Stimulated activated naive B cell treated with anti-CD40 and anti-IgM and Interleukin-4, amounts not matched to agents 10 μg/mL and 1 μg/mL and 100 μg/mL, for 72 hours (primary cell): ENCODE measurements at regions not wholly inside any gene's neighbourhood (a gene's known extent, or its start where the extent isn't known, plus 50 kb on each side); places are given as distances from the start of the nearest gene placed in this dataset.

Experiments
- ATAC-seq, 2 donors: fragments of 150-1000 bp; cut with Tn5 transposase; replicated peaks; 2 replicates each; pipeline ENCODE4 v1.10.0; 2021; ENCODE audit warnings: moderate library complexity in 1 of 2
- DNase-seq: peaks from one replicate; pipeline ENCODE4 v3.0.0; 2021
- H3K27ac Mint-ChIP-seq: one replicate; pipeline ENCODE4 v1.8.0; 2022; ENCODE audit warnings: mild to moderate bottlenecking, mixed read lengths
- H3K27me3 Mint-ChIP-seq, 2 donors: one replicate each; pipeline ENCODE4 v1.8.0; 2022; ENCODE audit warnings: mixed read lengths in 2 of 2
- H3K36me3 Mint-ChIP-seq, 2 donors: one replicate each; pipeline ENCODE4 v1.8.0; 2022; ENCODE audit warnings: mixed read lengths in 2 of 2, mild to moderate bottlenecking in 1 of 2
- H3K4me1 Mint-ChIP-seq, 2 donors: one replicate each; pipeline ENCODE4 v1.8.0; 2022; ENCODE audit warnings: mixed read lengths in 2 of 2, mild to moderate bottlenecking in 1 of 2
- H3K4me3 Mint-ChIP-seq, 2 donors: one replicate each; pipeline ENCODE4 v1.8.0; 2022; ENCODE audit warnings: mild to moderate bottlenecking in 2 of 2, mixed read lengths in 2 of 2, moderate library complexity in 1 of 2
- H3K9me3 Mint-ChIP-seq, 2 donors: one replicate each; pipeline ENCODE4 v1.8.0; 2022; ENCODE audit warnings: mixed read lengths in 2 of 2, mild to moderate bottlenecking in 1 of 2

DNA sequence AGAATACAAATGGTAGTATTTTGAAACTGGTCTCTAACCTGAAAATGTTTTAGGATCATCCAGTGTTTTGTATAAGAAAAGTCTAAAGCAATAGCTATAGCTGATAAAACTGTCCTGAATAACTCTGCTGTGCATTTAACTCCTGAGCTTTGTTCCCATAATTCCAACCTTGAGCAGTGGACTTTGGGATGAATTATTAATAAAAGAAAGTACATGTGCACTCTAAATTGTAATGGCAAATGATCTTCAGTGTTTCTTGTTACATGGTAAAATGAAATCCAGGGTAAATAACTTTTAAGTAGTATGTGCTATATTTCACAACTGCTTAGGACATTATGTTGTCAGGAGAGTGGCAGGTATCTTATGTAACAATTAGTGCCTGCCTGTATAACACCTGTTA is 345.6 kb downstream of the SLC16A7 start:
- Mint-ChIP-seq H3K4me3 (no peak overlapping the region), H3K27me3 (no peaks in the 10 kb centered on the region), H3K4me1 (no peaks in the 10 kb centered on the region), H3K9me3 (peaks cover 0 to 1% of the 10 kb centered on the region in 2 donors), H3K36me3 (no peaks in the 10 kb centered on the region), H3K27ac (no peak overlapping the region)
- ATAC-seq (no peak), DNase-seq (no peak)

GRCh38 chr12:59944177-59944576 is 348.3 kb downstream of the SLC16A7 start:
- Mint-ChIP-seq H3K4me3 (no peak overlapping the region), H3K27ac (no peak overlapping the region), H3K9me3 (peaks cover 3 to 8% of the 10 kb centered on the region in 2 donors), H3K36me3 (no peaks in the 10 kb centered on the region), H3K4me1 (no peaks in the 10 kb centered on the region), H3K27me3 (no peaks in the 10 kb centered on the region)
- DNase-seq: no peak
- ATAC-seq: no peak

GRCh38 chr12:59946635-59947034 is 350.8 kb downstream of the SLC16A7 start:
- DNase-seq (no peak), ATAC-seq (no peak)
- Mint-ChIP-seq H3K4me3 (no peak overlapping the region), H3K36me3 (no peaks in the 10 kb centered on the region), H3K4me1 (no peaks in the 10 kb centered on the region), H3K27me3 (no peaks in the 10 kb centered on the region), H3K27ac (no peak overlapping the region), H3K9me3 (peaks cover 5 to 11% of the 10 kb centered on the region in 2 donors)

- H3K27me3 Mint-ChIP-seq: no peaks in the 10 kb centered on the region
- DNase-seq (no peak), ATAC-seq (no peak)
- no peaks in the 10 kb centered on the region for H3K36me3 Mint-ChIP-seq
- H3K4me3 Mint-ChIP-seq: no peak overlapping the region
- peaks cover 2 to 4% of the 10 kb centered on the region in 2 donors for H3K9me3 Mint-ChIP-seq
- H3K27ac Mint-ChIP-seq: no peak overlapping the region
- H3K4me1 Mint-ChIP-seq: no peaks in the 10 kb centered on the region
These were observed 367.7 kb downstream of the SLC16A7 start for GRCh38 chr12:59963546-59963945.

GRCh38 chr12:59972905-59973304 is 377.1 kb downstream of the SLC16A7 start:
- DNase-seq: no peak
- H3K27ac Mint-ChIP-seq: no peak overlapping the region

GRCh38 chr12:59973515-59973914 is 377.7 kb downstream of the SLC16A7 start:
- no peaks in the 10 kb centered on the region for H3K27me3 Mint-ChIP-seq
- H3K4me1 Mint-ChIP-seq: no peaks in the 10 kb centered on the region
- DNase-seq (no peak), ATAC-seq (no peak)
- no peak overlapping the region for H3K27ac Mint-ChIP-seq
- H3K4me3 Mint-ChIP-seq: no peak overlapping the region
- H3K36me3 Mint-ChIP-seq: no peaks in the 10 kb centered on the region
- H3K9me3 Mint-ChIP-seq: no peaks in the 10 kb centered on the region

More at GRCh38 chr12:59972905-59973304, 377.1 kb downstream of the SLC16A7 start:
- Mint-ChIP-seq H3K4me1 (no peaks in the 10 kb centered on the region), H3K36me3 (no peaks in the 10 kb centered on the region), H3K9me3 (no peaks in the 10 kb centered on the region), H3K4me3 (no peak overlapping the region), H3K27me3 (no peaks in the 10 kb centered on the region)
- no peak for ATAC-seq

DNA sequence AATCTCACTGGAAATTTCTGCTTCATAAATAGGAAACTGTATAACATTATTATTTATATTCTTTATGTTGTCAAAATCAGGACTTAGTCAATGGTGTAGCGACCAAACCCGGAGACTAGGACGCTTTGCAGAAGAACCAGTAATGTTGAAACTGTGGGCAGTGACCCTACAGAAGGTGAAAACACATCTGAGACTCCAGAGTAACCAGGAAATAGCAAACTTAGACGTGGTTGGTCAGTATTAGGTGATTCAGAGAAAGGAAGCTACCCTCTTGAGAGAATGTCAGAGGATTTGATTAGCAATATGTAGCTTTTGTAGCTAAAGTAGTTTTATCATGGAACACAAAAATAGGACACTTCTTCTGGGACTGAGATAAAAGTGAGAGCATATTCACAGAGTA is 381.9 kb downstream of the SLC16A7 start:
- Mint-ChIP-seq H3K4me3 (no peak overlapping the region), H3K9me3 (no peaks in the 10 kb centered on the region), H3K4me1 (no peaks in the 10 kb centered on the region), H3K36me3 (no peaks in the 10 kb centered on the region), H3K27ac (no peak overlapping the region), H3K27me3 (no peaks in the 10 kb centered on the region)
- ATAC-seq (no peak), DNase-seq (no peak)

DNA sequence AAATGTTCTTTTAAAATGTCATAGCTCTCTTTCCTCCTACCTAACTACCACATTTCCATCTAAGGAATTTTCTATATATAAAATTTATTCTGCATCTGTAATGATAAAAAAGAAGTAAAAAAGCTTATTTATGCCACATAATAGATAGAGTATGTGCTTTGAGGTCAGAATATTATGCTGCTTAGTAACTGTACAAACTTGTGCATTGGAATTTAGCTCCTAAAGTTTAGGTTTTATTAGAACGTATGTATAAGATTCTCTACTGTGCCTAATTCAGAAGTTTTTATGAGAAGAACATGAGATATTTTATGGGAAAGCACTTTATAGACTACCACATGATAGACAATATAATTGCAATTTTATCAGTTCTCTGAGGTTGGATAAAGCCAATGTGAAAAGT is 384.6 kb downstream of the SLC16A7 start:
- DNase-seq (no peak), ATAC-seq (no peak)
- H3K36me3 Mint-ChIP-seq: no peaks in the 10 kb centered on the region
- no peak overlapping the region for H3K27ac Mint-ChIP-seq
- H3K27me3 Mint-ChIP-seq: no peaks in the 10 kb centered on the region
- H3K4me3 Mint-ChIP-seq: no peak overlapping the region
- H3K9me3 Mint-ChIP-seq: peaks cover 0 to 17% of the 10 kb centered on the region in 2 donors
- no peaks in the 10 kb centered on the region for H3K4me1 Mint-ChIP-seq

DNA sequence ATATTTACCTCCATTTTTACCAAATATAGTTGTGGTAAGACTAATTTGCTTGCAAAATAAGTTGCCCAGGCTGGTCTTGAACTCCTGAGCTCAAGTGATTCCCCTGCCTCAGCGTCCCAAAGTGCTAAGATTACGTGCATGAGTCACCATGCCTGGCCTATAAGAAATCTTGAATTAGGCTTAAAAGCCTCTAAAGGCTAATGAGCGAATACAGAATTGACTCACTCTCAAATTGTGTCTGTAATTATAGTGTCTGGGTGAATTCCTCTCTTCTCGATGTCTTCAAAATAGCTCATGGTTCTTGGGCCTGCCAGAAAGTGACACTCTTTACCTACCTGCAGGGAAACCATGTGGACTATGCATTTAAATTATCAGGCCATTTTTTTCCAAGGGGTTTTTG is 403.5 kb downstream of the SLC16A7 start:
- no peaks in the 10 kb centered on the region for H3K36me3 Mint-ChIP-seq
- DNase-seq: no peak
- no peak overlapping the region for H3K4me3 Mint-ChIP-seq
- no peaks in the 10 kb centered on the region for H3K27me3 Mint-ChIP-seq
- H3K9me3 Mint-ChIP-seq: peaks cover 0 to 2% of the 10 kb centered on the region in 2 donors
- H3K27ac Mint-ChIP-seq: no peak overlapping the region
- H3K4me1 Mint-ChIP-seq: no peaks in the 10 kb centered on the region
- ATAC-seq: no peak

GRCh38 chr12:60010486-60010885 is 414.7 kb downstream of the SLC16A7 start:
- Mint-ChIP-seq H3K9me3 (no peaks in the 10 kb centered on the region), H3K4me1 (no peaks in the 10 kb centered on the region), H3K27me3 (no peaks in the 10 kb centered on the region), H3K27ac (no peak overlapping the region), H3K36me3 (no peaks in the 10 kb centered on the region), H3K4me3 (no peak overlapping the region)
- ATAC-seq (no peak), DNase-seq (no peak)

DNA sequence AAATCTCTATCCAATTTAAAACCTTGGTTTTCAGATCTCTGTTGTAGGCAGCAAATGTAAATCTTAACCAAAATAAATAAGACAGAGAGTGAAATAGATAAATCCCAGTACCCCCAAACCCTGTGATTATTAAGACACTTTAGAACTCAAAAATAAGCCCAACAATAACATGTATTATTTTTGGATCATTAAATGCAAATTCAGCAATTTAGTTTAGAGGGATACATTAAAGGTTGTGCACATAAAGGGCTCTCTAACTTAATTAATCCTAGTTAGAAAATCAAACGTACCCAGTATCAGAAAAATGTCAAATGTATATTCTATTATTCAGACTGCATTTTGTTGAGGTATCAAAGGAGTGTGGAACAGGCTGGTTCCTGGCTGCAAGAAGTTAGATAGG is 416.8 kb downstream of the SLC16A7 start:
- ATAC-seq (no peak), DNase-seq (no peak)
- no peak overlapping the region for H3K4me3 Mint-ChIP-seq
- H3K27me3 Mint-ChIP-seq: no peaks in the 10 kb centered on the region
- H3K27ac Mint-ChIP-seq: no peak overlapping the region
- H3K36me3 Mint-ChIP-seq: no peaks in the 10 kb centered on the region
- no peaks in the 10 kb centered on the region for H3K4me1 Mint-ChIP-seq
- H3K9me3 Mint-ChIP-seq: no peaks in the 10 kb centered on the region

DNA sequence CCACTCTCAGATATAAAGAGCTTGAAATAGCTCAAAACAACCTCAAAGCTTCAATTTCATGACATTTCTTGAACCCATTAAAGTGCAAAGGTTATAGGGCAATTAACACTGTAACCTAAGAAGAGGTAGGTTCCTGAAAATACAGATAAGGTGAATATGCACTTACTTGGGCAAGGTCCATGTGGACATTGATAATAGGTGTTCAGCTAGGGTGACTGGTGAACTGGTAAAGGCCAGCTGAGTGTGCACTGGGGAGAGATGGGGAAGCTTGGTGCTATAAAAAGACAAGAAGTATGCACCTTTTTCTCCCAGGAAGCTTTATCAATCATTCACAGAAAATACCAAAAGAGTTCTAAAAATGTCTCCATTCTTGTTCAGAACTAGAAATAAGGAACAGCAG is 418.6 kb downstream of the SLC16A7 start:
- H3K27ac Mint-ChIP-seq: no peak overlapping the region
- no peaks in the 10 kb centered on the region for H3K27me3 Mint-ChIP-seq
- H3K4me1 Mint-ChIP-seq: no peaks in the 10 kb centered on the region
- H3K4me3 Mint-ChIP-seq: no peak overlapping the region
- H3K9me3 Mint-ChIP-seq: peaks cover 3 to 5% of the 10 kb centered on the region in 2 donors
- ATAC-seq (no peak), DNase-seq (no peak)
- no peaks in the 10 kb centered on the region for H3K36me3 Mint-ChIP-seq

GRCh38 chr12:60020068-60020467 is 424.2 kb downstream of the SLC16A7 start:
- ATAC-seq (no peak), DNase-seq (no peak)
- Mint-ChIP-seq H3K27ac (no peak overlapping the region), H3K9me3 (peaks cover 3 to 8% of the 10 kb centered on the region in 2 donors), H3K36me3 (no peaks in the 10 kb centered on the region), H3K4me1 (no peaks in the 10 kb centered on the region), H3K27me3 (no peaks in the 10 kb centered on the region), H3K4me3 (no peak overlapping the region)

DNA sequence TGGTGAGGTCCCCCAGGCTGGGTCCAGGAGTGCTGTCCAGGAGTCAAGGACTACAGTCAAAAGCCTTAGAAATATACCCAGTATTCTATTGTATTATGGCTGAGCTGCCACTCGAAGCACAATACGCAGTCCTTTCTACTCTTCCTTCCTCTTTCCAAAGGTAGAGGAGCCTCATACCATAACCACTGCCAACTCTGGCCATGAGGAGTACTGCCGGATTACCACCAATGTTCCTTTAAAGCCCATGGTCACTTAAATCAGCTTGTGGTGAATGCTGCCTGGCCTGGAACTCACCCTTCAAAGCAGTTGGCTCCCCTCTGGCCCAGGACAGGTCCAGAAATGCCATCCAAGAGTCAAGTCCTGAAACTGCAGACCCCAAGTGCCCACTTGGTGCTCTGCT is 425.4 kb downstream of the SLC16A7 start:
- Mint-ChIP-seq H3K36me3 (no peaks in the 10 kb centered on the region), H3K4me1 (no peaks in the 10 kb centered on the region), H3K27ac (no peak overlapping the region), H3K27me3 (no peaks in the 10 kb centered on the region), H3K9me3 (peaks cover 3 to 9% of the 10 kb centered on the region in 2 donors), H3K4me3 (no peak overlapping the region)
- DNase-seq (no peak), ATAC-seq (no peak)

GRCh38 chr12:60027266-60027665 is 431.4 kb downstream of the SLC16A7 start:
- H3K4me1 Mint-ChIP-seq: no peaks in the 10 kb centered on the region
- no peak overlapping the region for H3K27ac Mint-ChIP-seq
- no peaks in the 10 kb centered on the region for H3K27me3 Mint-ChIP-seq
- DNase-seq (no peak), ATAC-seq (no peak)
- H3K36me3 Mint-ChIP-seq: no peaks in the 10 kb centered on the region
- peaks cover 2 to 3% of the 10 kb centered on the region in 2 donors for H3K9me3 Mint-ChIP-seq
- H3K4me3 Mint-ChIP-seq: no peak overlapping the region

DNA sequence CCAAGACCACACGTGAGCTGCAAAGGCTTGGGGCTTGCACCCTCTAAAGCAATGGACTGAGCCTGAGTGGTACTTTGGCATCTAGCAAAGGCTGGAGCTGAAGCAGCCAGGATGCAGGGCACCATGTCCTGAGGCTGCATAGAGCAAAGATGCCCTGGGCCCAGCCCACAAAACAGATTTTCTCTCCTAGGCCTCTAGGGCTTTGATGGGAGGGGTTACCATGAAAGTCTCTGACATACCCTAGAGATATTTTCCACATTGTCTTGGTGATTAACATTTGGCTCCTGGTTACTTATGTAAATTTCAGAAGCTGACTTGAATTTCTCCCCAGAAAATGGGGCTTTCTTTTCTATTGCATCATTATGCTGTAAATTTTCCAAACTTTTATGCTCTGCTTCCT is 438.3 kb downstream of the SLC16A7 start:
- no peak for ATAC-seq
- no peaks in the 10 kb centered on the region for H3K4me1 Mint-ChIP-seq
- peaks cover 9 to 16% of the 10 kb centered on the region in 2 donors for H3K9me3 Mint-ChIP-seq
- no peaks in the 10 kb centered on the region for H3K27me3 Mint-ChIP-seq
- DNase-seq: no peak
- H3K27ac Mint-ChIP-seq: no peak overlapping the region
- H3K4me3 Mint-ChIP-seq: no peak overlapping the region
- H3K36me3 Mint-ChIP-seq: no peaks in the 10 kb centered on the region
